Lung (tissue), 11 donors: ENCODE measurements at regions not wholly inside any gene's neighbourhood (a gene's known extent, or its start where the extent isn't known, plus 50 kb on each side); places are given as distances from the start of the nearest gene placed in this dataset.

Experiments used
- ATAC-seq: fragments of 200-7000 bp; cut with Tn5 transposase; one replicate; pipeline ENCODE4 v1.9.1; 2020; ENCODE audit warnings: moderate number of reproducible peaks; ENCODE audit not compliant: insufficient read depth, low FRiP score
- DNase-seq, 3 donors: peaks; one replicate each; pipeline ENCODE4 v3.0.0-alpha.2; 2013 to 2017
- H3K27ac ChIP-seq, 2 donors: one replicate each; pipeline ENCODE4 v1.5.1; 2013; ENCODE audit warnings: mild to moderate bottlenecking in 2 of 2, moderate library complexity in 2 of 2, control low read depth in 1 of 2, inconsistent platforms in 1 of 2, low read depth in 1 of 2, low read length in 1 of 2
- H3K27me3 ChIP-seq, 3 donors: one replicate each; pipeline ENCODE4 v1.5.1; 2013; ENCODE audit warnings: low read length in 2 of 3; ENCODE audit not compliant: control insufficient read depth in 3 of 3, insufficient read depth in 3 of 3
- H3K36me3 ChIP-seq, 4 donors: one replicate each; pipeline ENCODE4 v1.5.1; 2013; ENCODE audit warnings: low read length in 4 of 4, mild to moderate bottlenecking in 1 of 4, moderate library complexity in 1 of 4; ENCODE audit not compliant: control insufficient read depth in 4 of 4, insufficient read depth in 4 of 4
- H3K4me1 ChIP-seq, 5 donors: one replicate each; pipeline ENCODE4 v1.5.1; 2013; ENCODE audit warnings: low read length in 5 of 5, mild to moderate bottlenecking in 2 of 5, moderate library complexity in 1 of 5; ENCODE audit not compliant: control insufficient read depth in 5 of 5, insufficient read depth in 5 of 5
- H3K4me3 ChIP-seq: one replicate; pipeline ENCODE4 v1.5.1; 2013; ENCODE audit warnings: mild to moderate bottlenecking, control low read depth, moderate library complexity
- H3K9ac ChIP-seq, 2 donors: one replicate each; pipeline ENCODE4 v1.5.1; 2013; ENCODE audit warnings: low read length in 2 of 2, control low read depth in 1 of 2; ENCODE audit not compliant: insufficient read depth in 1 of 2
- H3K9me3 ChIP-seq, 4 donors: one replicate each; pipeline ENCODE4 v1.5.1; 2013; ENCODE audit warnings: low read length in 3 of 4, mild to moderate bottlenecking in 1 of 4, moderate library complexity in 1 of 4; ENCODE audit not compliant: control insufficient read depth in 4 of 4, insufficient read depth in 3 of 4
- WGBS, 2 donors: extraction: QIAGEN DNeasy Blood & Tissue Kit; methylation state at CpG; one replicate each; pipeline ENCODE4 v1.1.7; 2013; 5-methylcytosine and 5-hydroxymethylcytosine counted together
- TF ChIP-seq, protein P1 (sequence below): IDR thresholded peaks from 2 replicates; pipeline ENCODE4 v1.5.1; 2012; ENCODE audit warnings: mild to moderate bottlenecking; ENCODE audit errors: control extremely low read depth, extremely low read depth
- donor health status: control.
- donor health status: control.
- donor health status: Bipolar disorder and iron deficiency.
- donor health status: healthy.
- donor health status: DM: yes; HTN: yes; CAD: no.

DNA sequence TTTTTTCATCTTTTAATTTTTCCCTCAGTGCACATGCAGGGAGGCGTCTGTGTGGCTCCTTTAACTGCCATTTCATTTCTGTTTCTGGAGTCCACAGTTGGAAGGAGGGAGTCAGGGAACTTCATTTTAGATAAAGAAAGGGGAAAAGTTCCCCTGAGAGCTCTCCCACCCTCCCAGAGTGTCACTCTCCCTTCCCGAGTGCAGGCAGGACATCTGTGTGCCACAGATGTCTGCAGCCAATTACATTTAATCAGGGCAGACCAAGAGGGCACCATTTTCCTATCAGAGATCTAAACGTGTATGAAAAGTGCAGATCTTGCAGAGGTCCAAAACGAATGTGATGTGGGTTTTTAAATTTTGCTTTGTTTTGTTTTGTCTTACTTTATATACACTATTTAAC lies 96.6 kb downstream of the PXDC1 start:
- no peaks in the 10 kb centered on the region for H3K36me3 ChIP-seq
- no peak overlapping the region for H3K4me3 ChIP-seq
- 64 to 74% methylated on average over 4 of the region's 4 CpGs for WGBS, 2 donors
- no peaks in the 10 kb centered on the region for H3K4me1 ChIP-seq
- no peaks in the 10 kb centered on the region for H3K27me3 ChIP-seq
- H3K27ac ChIP-seq: no peak overlapping the region
- DNase-seq (no peak), ATAC-seq (no peak)
- TF ChIP-seq, protein P1, sequence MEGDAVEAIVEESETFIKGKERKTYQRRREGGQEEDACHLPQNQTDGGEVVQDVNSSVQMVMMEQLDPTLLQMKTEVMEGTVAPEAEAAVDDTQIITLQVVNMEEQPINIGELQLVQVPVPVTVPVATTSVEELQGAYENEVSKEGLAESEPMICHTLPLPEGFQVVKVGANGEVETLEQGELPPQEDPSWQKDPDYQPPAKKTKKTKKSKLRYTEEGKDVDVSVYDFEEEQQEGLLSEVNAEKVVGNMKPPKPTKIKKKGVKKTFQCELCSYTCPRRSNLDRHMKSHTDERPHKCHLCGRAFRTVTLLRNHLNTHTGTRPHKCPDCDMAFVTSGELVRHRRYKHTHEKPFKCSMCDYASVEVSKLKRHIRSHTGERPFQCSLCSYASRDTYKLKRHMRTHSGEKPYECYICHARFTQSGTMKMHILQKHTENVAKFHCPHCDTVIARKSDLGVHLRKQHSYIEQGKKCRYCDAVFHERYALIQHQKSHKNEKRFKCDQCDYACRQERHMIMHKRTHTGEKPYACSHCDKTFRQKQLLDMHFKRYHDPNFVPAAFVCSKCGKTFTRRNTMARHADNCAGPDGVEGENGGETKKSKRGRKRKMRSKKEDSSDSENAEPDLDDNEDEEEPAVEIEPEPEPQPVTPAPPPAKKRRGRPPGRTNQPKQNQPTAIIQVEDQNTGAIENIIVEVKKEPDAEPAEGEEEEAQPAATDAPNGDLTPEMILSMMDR: no peak
- H3K9ac ChIP-seq: no peak overlapping the region
- H3K9me3 ChIP-seq: peaks cover 0 to 3% (median 0%) of the 10 kb centered on the region in 4 donors

DNA sequence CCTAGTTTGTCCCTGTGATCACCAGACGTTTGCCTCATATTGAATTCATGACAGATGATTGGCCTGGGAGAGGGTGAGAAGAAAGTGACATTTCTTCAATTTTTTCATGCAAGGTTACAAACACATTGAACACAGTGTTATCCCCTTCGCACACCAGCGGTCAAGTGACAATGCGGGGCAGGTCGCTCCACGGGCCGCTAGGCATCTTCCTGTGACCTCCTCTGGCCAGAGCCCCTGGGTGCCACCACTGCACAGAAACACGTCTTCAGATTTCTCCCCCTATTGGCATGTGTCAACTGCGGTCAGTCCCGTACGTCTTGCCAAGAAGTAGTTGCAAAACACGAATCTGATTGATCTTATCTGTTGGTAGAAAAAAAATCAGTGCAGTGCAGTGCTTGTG lies 97.1 kb downstream of the PXDC1 start:
- ATAC-seq (no peak), DNase-seq (no peak)
- TF ChIP-seq, protein P1: no peak
- Histone ChIP-seq H3K4me1 (no peaks in the 10 kb centered on the region), H3K27ac (no peak overlapping the region), H3K27me3 (no peaks in the 10 kb centered on the region), H3K36me3 (no peaks in the 10 kb centered on the region), H3K4me3 (no peak overlapping the region), H3K9ac (no peak overlapping the region), H3K9me3 (peaks cover 0 to 3% (median 0%) of the 10 kb centered on the region in 4 donors)
- WGBS, 2 donors: 88 to 93% methylated on average over 12 of the region's 12 CpGs

DNA sequence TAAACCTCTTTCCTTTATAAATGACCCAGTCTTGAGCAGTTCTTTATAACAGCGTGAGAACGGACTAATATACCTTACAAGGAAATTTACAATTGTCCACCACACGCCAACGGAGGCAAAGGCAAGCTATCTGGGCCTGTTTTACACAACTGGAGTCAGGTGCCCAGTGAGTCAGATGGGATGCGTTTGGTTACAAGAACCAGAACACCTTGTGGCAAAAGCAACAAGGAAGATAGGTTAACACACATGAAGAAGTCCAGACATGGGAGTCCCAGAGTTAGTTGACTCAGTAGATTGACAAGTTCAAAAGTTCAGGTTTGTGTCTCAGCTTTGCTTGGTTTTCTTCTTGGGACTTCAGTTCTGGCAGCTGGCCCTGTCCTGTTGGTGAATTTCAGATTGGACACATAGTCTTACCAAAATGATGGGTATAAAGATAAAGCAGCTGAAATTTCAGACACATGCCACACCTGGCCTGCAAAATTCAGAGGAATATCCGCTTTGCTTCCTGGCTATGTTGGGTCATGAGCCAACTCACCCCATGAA lies 97.9 kb downstream of the PXDC1 start:
- H3K4me3 ChIP-seq: no peak overlapping the region
- H3K9me3 ChIP-seq: peaks cover 0 to 6% (median 0%) of the 10 kb centered on the region in 4 donors
- H3K27me3 ChIP-seq: no peaks in the 10 kb centered on the region
- TF ChIP-seq, protein P1: no peak
- H3K27ac ChIP-seq: no peak overlapping the region
- no peaks in the 10 kb centered on the region for H3K4me1 ChIP-seq
- ATAC-seq: no peak
- no peaks in the 10 kb centered on the region for H3K36me3 ChIP-seq
- no peak overlapping the region for H3K9ac ChIP-seq
- WGBS, 2 donors: 97 to 98% methylated on average over 6 of the region's 6 CpGs
- no peak for DNase-seq

DNA sequence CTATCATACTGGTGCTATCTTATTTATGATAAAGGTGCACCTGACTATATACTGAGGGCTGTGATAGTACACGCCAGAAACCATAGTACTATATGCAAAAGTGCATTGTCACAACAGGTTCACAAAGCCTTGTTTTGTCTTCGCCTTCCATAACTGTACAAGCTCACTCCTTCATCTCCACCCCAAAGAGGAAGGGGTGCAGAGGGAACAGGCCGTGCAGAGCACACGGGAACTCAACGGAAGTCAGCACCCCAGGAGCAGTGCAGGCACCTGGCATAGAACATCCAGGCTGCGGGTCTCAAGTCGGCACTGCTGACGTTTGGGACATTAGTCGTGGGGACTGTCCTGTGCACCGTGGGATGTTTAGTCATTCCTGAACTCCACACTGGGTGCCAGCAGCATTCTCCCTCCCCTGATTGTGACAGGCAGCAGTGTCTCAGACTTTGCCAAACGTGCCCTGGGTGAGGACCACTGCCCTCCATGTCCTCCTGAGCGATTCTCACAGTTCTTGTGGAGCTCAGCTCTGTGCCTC lies 99.7 kb downstream of the PXDC1 start:
- Histone ChIP-seq H3K27me3 (no peaks in the 10 kb centered on the region), H3K27ac (no peak overlapping the region), H3K4me1 (no peaks in the 10 kb centered on the region), H3K9me3 (peaks cover 0 to 6% (median 0%) of the 10 kb centered on the region in 4 donors), H3K36me3 (no peaks in the 10 kb centered on the region), H3K4me3 (no peak overlapping the region), H3K9ac (no peak overlapping the region)
- TF ChIP-seq, protein P1: no peak
- 85 to 91% methylated on average over 12 of the region's 12 CpGs for WGBS, 2 donors
- DNase-seq (no peak), ATAC-seq (no peak)
